GM19035 (cell line): ENCODE measurements at regions not wholly inside any gene's neighbourhood (a gene's known extent, or its start where the extent isn't known, plus 50 kb on each side); places are given as distances from the start of the nearest gene placed in this dataset.
"Not testable (repeated sequence)": the region's sequence is repeated elsewhere in the genome, so short reads cannot be mapped to it uniquely, and the experiment has no call there.

Experiments used
- ATAC-seq: cut with Tn5 transposase; IDR thresholded peaks from one replicate; pipeline ENCODE4 v1.9.1; 2021; ENCODE audit not compliant: unreplicated experiment

DNA sequence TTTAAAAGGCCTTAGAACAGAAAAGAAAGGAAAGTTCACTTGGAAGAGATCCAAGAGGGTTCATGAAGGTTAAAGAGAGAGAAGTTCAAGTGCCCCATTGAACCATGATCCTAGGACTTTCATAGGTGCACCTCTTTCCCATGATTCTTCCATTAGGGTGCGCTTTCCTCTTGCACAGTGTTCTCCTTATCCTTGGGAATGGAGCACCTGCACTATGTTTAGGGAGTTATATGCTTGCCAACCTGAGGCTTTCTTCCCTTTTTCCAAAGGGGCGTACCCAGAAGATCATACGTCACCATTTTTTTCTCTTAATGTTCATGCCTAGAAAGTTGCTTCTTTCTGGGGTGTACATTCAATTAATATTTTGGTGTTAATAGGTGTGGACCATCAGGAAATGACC lies 908.0 kb upstream of the SORCS1 start:
- ATAC-seq, result no peak

DNA sequence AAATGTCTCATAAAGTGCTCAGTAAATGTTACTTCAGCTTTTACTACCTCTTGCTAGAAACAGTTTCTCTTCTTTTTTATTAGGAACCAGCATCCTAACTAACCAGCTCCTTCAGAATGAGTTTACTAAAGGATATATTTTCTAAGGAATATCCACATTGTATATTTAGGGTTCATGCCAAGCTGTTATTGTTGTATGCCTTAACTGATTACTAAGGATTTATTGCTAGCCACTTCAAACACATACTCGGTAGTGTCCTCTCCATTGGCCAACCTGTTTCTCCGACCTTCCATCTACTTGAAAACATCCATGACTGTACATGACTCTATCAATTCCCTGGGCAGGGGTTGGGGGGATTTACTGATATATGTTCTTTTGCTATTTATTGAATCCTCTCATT lies 906.3 kb upstream of the SORCS1 start:
- ATAC-seq, result no peak

DNA sequence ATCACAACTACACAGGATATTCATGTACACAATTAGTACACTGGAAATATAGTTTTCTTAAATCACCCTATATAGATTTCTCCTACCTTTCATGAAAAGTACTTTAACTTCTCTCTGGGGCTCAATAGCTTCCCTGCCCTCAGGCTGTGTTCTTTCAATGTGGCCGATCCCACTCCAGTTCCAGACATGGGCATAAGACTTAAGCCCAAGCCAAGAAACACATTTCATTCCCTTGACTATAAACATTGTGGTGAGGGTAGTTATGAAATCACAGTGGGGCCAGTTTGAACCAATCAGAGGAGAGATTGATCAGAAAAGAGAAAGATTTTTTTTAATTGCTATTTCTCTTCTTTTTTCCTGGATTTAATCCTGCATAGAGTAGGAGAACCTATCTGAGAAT lies 904.6 kb upstream of the SORCS1 start:
- ATAC-seq, result no peak

DNA sequence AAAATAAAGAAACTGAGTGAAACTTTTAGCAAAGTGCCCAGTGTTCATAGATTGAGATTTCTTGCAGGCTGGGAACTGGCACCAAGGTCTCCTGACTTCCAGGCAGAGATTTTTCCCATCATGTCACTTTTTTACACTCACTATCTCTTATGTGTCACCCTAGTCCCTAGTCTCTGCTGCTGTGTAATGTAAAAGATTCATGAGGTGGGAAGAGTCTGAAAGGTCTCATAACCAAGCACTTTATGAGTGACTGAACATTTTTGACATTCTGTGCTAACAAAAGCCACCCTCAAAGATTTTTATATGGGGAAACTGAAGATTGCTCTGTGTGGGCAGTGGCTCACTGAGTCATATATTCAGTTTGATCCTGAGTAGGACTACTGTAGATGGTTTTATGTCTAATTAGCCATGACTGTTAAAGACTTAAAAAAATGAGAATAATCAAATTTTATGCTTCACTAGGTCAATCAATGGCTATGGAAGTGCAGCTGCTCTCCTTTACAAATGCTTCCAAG lies 900.3 kb upstream of the SORCS1 start:
- ATAC-seq, result no peak

DNA sequence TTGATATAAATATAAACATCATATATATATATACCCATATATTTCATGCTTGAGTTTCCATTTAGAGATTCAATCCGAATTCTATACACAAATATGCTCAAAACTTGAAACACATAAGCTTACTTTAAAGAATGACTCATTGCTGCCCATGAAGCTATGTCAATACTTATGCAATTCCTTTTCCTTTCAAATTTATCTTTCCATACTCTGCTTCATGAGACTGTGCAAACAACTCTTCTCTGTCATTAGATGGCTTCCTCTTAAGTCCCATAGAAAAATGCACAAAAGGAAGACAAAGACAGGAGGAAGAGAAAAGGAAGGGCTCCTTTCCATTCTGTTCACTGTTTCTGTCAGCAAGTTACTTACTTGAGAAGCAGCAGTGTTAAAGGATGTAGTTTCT lies 895.7 kb upstream of the SORCS1 start:
- no peak for ATAC-seq

DNA sequence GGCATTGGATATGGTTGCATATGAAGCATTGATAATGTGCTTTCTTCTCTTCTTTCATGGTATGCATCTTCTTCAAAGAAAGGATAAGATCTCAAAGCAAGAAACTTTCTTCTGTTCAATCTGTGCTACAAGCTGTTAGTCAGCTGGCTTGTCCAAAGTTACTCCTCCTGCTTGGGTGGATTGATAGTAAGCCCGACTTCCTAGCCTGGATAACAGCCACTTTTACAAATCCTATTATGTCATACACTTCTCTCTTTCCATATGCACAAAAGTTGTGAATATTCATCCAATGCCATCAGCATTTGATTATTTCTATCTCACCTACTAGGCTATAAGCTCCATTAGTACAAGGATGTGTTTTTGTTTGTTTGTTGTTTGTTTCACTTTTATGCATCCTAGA lies 891.0 kb upstream of the SORCS1 start:
- no peak for ATAC-seq

DNA sequence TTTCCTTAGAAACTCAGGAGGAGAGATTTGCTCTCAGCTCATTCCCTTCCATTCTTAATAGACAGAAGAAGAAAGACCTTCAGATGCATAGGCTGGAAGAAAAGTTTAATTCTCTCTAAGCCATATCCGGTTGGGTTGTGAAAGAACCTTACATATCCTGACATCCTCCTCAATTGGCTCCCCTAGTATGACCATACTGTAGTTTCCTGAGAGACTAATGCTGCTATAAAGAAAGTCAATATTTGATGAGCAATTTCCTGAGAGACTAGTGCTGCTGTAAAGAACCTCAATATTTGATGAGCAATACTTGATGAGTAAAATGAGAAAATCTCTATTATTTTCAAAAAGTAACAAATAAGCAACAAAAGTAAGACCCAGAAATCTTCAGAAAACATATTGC lies 888.5 kb upstream of the SORCS1 start:
- no peak for ATAC-seq

DNA sequence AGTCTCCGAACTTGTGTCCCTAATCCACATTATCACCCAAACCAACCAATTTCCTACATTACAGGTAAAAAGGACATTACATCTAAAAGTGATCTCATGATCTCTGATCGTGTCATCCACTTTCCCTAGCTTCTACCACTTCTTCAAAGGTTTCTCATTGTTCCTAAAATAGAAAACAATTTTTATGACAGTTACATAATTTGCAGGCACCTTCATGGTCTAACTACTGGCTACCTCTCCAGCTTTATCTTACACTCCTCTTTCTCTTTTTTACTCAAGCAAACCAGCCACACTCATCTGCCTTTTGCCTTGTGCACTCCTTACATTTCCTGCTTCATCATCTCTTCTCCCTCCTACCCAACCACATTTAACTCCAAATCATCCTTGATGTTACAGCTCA lies 886.7 kb upstream of the SORCS1 start:
- ATAC-seq, result no peak

DNA sequence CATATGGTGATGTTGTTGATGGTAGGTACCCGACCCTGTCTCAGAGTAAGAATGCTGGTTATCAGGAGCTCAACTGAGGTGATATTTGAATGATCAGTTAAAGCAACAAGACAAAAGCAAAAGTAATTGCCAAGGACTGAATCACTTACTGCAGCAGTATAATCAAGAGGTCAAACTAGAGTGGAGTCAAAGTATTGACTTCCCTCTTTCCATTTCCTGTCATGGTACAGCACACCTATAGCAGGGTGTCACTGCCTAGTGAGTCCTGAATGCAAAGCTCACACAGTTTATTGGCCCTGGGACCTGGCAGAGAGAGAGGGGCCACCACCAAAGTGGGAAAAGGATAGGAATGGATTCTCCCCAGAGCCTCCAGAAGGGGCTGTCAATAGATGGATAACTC lies 886.1 kb upstream of the SORCS1 start:
- no peak for ATAC-seq

DNA sequence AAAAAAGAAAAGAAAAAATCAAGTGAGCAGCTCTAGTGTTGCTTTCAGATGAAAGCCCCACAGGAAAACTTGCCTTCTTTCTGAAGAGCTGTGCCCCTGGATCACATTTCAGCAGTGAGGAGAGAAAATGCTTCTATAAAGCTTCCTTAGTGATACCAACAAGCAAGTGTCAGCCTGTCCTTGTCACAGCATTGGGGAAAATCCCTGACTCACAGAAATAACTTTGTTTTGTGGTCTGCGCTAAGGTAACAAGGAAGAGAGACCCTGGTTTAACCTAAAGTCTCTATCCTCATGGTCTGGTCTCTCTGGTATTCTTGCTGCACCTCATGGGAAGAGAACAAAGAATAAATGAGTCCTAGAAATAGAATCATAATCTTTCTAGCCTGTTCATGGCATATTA lies 885.2 kb upstream of the SORCS1 start:
- ATAC-seq, result no peak

DNA sequence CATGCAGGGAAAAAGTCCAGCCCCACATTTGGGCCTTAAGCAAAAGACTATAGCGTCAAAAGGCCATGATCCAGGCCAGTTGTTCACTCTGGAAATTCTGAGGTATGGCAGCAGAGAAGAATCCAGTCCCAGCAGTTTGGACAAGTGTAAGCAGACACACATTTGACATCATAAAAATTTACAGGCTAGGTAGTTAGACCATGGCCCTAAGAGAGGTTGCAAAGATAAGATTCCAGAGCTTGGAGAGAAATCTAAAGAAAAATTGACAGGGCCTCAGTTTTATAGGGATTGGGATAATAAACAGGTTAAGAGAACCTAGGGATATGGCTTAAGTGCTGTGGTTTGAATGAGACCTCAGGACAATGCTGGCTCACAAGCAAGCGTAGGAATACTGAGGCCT lies 884.4 kb upstream of the SORCS1 start:
- ATAC-seq, result no peak

DNA sequence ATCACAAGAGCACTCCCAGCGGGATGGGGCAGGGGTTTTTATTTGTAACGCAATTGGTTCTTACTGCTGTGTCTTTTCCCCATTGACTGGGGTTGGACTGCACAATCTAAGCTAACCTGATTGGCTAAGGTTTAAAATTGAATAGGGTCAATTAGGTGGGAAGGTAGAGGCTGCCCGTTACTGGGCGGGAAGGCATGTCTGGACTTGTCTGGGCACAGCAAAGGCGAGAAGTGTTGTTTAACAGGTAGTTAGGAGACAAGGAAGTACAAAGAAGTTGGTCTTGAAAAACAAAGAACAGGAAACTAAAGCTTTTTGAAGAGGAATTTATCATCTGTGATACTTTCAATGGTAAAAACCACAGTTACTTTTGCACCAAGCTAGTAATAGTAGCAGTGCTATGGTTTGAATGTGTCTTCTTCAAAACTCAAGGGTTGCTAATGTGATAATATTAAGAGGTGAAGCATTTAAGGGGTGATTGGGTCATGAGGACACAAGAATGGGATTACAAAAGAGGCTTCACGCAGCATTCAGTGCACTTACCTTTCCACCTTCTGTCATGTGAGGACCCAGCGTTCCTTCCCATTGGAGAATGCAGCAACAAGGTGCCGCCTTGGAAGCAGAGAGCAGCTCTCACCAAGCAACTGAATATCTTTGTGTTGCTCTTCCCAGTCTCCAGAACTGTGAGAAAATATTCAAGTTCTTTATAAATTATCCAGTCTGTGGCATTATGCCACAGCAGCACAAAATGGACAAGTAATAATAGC lies 875.5 kb upstream of the SORCS1 start:
- no peak for ATAC-seq

DNA sequence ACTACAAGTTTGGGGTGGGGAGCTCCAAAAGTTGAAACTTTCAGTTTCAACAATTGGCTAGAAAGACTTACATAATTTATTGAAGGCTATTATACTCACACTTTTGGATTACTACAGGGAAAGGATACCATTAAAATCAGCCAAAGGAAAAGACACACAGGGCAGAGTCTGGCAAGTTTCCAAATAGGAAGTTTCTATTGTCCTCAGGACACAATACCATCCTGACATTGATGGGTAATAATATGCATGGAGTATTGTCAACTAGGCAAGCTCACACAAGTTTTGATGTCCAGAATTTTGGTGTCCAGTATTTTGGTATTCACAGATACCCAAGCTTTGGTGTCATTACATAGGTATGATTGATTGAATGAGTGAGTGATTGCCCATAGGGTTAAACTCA lies 872.6 kb upstream of the SORCS1 start:
- ATAC-seq, result no peak

DNA sequence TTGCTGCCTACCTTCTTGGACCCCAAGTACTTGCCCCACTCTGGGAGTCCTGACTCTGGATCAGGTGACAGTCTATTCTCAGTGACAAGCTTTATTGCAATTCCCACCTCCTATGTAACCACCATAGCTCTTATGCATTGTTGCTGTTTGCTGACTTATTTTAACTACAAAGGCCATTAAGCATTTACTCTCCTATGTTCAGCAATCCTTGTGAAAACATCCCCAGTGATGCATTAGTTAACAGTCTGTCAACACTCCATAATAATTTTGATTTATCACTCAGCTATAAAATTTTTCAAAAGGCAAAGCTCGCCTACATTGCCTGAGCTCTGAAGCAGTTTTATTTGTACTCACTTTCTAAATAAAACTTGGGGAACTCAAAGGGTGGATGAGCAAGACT lies 871.8 kb upstream of the SORCS1 start:
- ATAC-seq, result no peak

DNA sequence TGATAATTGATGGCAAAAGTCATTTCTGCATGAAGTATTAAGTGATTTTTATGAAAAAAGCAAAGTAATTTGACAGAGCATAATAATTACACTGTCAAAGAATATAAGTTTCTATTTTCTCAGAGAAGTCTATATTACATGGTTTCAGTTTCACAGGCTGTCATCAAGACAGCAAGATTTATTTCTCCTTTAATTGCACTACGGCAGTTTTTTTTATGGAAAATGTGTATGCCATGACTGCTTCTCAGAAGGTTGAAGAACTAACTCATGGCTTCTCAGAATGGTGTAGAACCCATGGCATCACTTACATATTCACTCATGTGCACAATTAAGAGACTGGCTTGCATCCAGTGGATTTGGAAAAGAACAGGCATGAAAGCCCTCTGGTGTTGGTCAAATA lies 870.3 kb upstream of the SORCS1 start:
- no peak for ATAC-seq

DNA sequence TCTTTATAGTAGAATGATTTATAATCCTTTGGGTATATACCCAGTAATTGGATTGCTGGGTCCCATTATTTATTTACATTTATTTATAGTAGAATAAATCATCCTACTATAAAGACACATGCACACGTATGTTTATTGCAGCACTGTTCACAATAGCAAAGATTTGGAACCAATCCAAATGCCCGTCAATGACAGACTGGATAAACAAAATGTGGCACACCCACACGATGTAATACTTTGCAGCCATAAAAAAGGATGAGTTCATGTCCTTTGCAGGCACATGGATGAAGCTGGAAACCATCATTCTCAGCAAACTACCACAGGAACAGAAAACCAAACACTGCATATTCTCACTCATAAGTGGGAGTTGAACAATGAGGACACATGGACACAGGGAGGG lies 869.0 kb upstream of the SORCS1 start:
- not testable (repeated sequence) for ATAC-seq

DNA sequence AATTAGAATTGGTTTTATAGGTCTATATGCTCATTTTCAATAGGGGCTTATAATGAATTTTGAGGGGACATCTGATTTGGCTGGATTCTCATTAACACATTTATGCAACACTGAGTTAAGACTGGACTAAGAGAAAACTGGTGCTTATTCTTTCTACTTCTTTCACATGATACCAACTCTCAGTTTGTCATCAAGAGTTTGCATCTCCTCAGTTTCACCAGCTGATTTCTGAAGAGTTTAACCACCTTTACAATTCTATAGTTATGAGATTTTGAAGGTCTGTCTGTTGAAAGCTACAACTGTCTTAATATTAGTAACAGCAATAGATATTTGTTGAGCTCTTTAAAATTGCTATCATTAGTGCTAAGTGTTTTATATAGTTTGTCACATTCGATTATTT lies 867.0 kb upstream of the SORCS1 start:
- ATAC-seq, result no peak

DNA sequence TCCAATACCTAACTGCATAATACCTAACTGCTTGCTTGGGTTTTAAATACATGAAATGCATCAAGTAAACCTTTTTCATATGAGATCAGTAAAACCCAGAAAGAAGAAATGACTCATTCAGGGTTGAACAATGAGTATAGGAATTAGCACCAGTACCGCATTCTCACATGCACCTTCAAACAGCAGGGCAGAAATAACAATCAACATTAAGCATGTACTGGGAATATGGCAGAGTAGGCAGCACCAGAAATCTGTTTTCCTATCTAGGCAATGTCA lies 850.3 kb upstream of the SORCS1 start:
- peak; percentile 92 for ATAC-seq

DNA sequence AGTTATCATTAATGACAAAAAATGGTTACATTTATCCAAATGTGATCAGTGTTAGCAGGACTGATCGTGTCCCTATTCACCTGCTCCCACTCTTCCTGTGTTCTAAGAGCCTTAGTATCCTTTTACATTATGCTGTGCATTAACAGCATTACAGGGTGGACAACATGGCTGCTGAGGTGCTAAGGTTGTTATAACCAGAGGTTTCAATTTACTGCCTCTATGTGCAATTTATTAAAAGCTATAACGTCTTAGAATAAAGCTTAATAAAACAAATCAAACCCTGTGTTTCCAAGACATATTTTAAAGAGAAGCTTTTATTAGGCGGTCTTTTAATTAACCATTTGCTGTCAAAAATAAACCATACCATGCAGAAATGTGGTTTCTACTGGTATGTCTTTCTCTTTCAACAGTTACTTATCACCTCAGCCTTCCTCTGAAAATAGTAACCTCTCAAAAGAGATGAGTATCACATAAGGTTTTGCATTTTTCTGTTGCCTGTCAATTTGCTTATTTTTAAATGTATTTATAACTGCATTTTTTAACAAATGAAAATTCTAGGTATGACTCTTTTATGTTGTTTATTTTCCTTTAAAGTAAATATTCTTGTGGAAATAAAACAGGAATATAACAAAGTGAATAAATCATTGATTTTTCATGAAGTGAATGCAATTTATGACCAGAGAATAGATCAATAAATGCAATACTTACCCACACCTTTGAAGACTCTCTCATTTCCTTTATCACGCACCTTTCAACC lies 849.8 kb upstream of the SORCS1 start:
- peak; percentile 57 for ATAC-seq

DNA sequence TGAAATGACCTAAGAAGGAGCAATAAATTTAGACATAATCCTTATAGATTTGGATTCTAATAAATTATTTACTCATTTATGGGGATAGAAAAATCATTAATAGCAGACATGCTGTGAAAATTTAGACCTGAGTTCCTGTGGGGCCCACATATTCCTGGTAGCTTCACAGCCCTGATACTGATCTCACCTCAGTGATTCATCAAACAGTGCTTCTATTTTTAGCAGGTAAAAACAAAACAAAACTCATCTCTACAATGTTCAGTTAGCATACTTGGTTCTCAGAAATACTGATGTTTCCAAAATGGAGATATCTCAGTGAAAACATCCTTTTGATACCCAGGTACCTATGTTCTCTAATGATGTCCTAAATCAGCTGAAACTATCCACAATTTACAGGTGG lies 841.1 kb upstream of the SORCS1 start:
- ATAC-seq, result no peak

DNA sequence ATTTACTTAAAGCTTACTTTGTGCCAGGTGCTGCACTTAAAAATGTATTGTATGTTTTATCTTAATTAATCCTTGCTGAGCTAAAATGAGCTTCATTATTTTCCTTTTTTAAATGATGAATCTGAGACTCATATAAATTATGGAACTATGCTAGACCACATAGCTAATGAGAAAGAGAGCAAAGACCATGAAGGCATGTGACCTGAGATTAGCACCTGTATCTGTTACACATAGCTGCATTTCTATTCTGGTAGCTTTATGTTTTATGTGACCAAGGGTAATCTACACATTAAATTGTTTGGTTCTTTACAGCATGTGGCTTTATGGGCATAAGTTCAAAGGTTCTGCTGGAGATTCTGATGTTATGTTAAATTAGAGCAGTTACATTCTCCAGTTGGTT lies 839.1 kb upstream of the SORCS1 start:
- no peak for ATAC-seq

DNA sequence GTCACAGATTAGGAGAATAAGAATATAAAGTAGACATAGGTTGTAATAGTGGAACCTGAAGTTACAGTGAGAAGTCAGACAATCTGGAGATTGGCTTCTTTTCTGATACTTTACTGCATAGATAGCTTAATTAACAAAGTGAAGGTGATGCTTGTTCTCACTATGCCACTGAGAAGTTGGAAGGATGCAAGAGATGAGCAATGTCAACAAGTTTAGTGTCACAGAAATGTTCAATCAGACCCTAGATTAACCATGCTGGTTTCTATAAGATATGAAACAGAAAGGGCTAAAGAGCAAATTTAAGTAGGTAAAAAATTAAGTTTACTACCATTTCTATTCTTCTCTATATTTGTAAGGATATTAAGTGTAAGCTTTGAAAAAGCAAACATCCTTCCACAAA lies 838.6 kb upstream of the SORCS1 start:
- no peak for ATAC-seq

DNA sequence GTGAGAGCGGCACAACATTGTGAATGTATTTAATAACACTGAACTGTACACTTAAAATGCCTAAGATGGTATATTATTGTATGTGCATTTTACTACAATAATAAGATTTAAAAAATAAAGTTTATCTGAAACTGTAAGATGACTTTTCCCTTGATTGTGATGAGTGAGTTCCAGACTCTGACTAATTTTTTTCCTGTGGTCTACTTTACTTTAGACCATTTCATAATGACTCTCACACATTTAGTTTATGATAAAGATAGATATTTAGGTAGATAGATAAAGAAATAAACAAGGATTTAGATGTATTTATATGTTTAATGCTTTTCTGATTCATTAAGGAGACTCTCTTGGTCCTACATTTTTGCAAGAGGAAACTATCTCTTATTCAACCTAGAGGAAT lies 835.9 kb upstream of the SORCS1 start:
- no peak for ATAC-seq
